ENCODE measurements at regions not wholly inside any gene's neighbourhood (a gene's known extent, or its start where the extent isn't known, plus 50 kb on each side); places are given as distances from the start of the nearest gene placed in this dataset.

- Histone ChIP-seq H3F3A (ENCODE audit: control insufficient read depth, insufficient read depth) (0 out of 2 replicates have a peak, but pooled peaks cover 2% of the 10 kb centered on the region), H3K36me3 (ENCODE audit: control insufficient read depth, low read length) (no peaks in the 10 kb centered on the region), H3K27ac (ENCODE audit: low read depth, low read length) (no peak overlapping the region), H3K4me3 (ENCODE audit: low read length) (no peak overlapping the region), H3K79me2 (ENCODE audit: control insufficient read depth, low read length) (no peaks in the 10 kb centered on the region), H3K9me3 (ENCODE audit: control insufficient read depth, insufficient read depth, low read length) (no peaks in the 10 kb centered on the region), H3K9me2 (replicated peaks; ENCODE audit: control insufficient read depth, low read length) (no peaks in the 10 kb centered on the region), H4K20me1 (ENCODE audit: control insufficient read depth, insufficient read depth, low read depth, low read length) (no peaks in the 10 kb centered on the region), H3K4me1 (ENCODE audit: control insufficient read depth, low read length) (no peaks in the 10 kb centered on the region), H3K27me3 (ENCODE audit: control insufficient read depth, low read length) (no peaks in the 10 kb centered on the region), H3K4me2 (ENCODE audit: low read length) (no peak overlapping the region)
- no peak for TF ChIP-seq EZH2phosphoT487 (IDR thresholded peaks at IDR 0.05; ENCODE audit: borderline replicate concordance, low read length)
- TF ChIP-seq CTCF (IDR thresholded peaks at IDR 0.05; ENCODE audit: low read depth, low read length, poor library complexity, severe bottlenecking): no peak
Measured at GRCh38 chr3:68033867-68034266, 379.5 kb upstream of the SUCLG2 start.

- H3K27me3 ChIP-seq (ENCODE audit: control insufficient read depth, low read length): no peaks in the 10 kb centered on the region
- H4K20me1 ChIP-seq (ENCODE audit: control insufficient read depth, insufficient read depth, low read depth, low read length): no peaks in the 10 kb centered on the region
- no peaks in the 10 kb centered on the region for H3K9me3 ChIP-seq (ENCODE audit: control insufficient read depth, insufficient read depth, low read length)
- H3F3A ChIP-seq (ENCODE audit: control insufficient read depth, insufficient read depth): no peaks in the 10 kb centered on the region
- no peaks in the 10 kb centered on the region for H3K79me2 ChIP-seq (ENCODE audit: control insufficient read depth, low read length)
- no peak for TF ChIP-seq CTCF (IDR thresholded peaks at IDR 0.05; ENCODE audit: low read depth, low read length, poor library complexity, severe bottlenecking)
- no peak overlapping the region for H3K27ac ChIP-seq (ENCODE audit: low read depth, low read length)
- no peaks in the 10 kb centered on the region for H3K36me3 ChIP-seq (ENCODE audit: control insufficient read depth, low read length)
- H3K4me1 ChIP-seq (ENCODE audit: control insufficient read depth, low read length): no peaks in the 10 kb centered on the region
- no peak overlapping the region for H3K4me2 ChIP-seq (ENCODE audit: low read length)
- no peaks in the 10 kb centered on the region for H3K9me2 ChIP-seq (replicated peaks; ENCODE audit: control insufficient read depth, low read length)
- H3K4me3 ChIP-seq (ENCODE audit: low read length): no peak overlapping the region
Measured at GRCh38 chr3:68032209-68032608, 377.8 kb upstream of the SUCLG2 start.

- Histone ChIP-seq H3K9me2 (replicated peaks; ENCODE audit: control insufficient read depth, low read length) (no peaks in the 10 kb centered on the region), H3K79me2 (ENCODE audit: control insufficient read depth, low read length) (no peaks in the 10 kb centered on the region), H4K20me1 (ENCODE audit: control insufficient read depth, insufficient read depth, low read depth, low read length) (no peaks in the 10 kb centered on the region), H3K4me2 (ENCODE audit: low read length) (no peak overlapping the region), H3F3A (ENCODE audit: control insufficient read depth, insufficient read depth) (no peaks in the 10 kb centered on the region), H3K9me3 (ENCODE audit: control insufficient read depth, insufficient read depth, low read length) (no peaks in the 10 kb centered on the region), H3K4me3 (ENCODE audit: low read length) (no peak overlapping the region), H3K27me3 (ENCODE audit: control insufficient read depth, low read length) (no peaks in the 10 kb centered on the region), H3K4me1 (ENCODE audit: control insufficient read depth, low read length) (no peaks in the 10 kb centered on the region), H3K27ac (ENCODE audit: low read depth, low read length) (no peak overlapping the region), H3K36me3 (ENCODE audit: control insufficient read depth, low read length) (no peaks in the 10 kb centered on the region)
- TF ChIP-seq CTCF (IDR thresholded peaks at IDR 0.05; ENCODE audit: low read depth, low read length, poor library complexity, severe bottlenecking): no peak
- no peak for TF ChIP-seq EZH2phosphoT487 (IDR thresholded peaks at IDR 0.05; ENCODE audit: borderline replicate concordance, low read length)
Measured at GRCh38 chr3:68025189-68025588, 370.8 kb upstream of the SUCLG2 start.

GRCh38 chr3:68019876-68020275 lies 365.5 kb upstream of the SUCLG2 start:
- Histone ChIP-seq H3F3A (ENCODE audit: control insufficient read depth, insufficient read depth) (no peaks in the 10 kb centered on the region), H3K9me3 (ENCODE audit: control insufficient read depth, insufficient read depth, low read length) (no peaks in the 10 kb centered on the region), H3K36me3 (ENCODE audit: control insufficient read depth, low read length) (no peaks in the 10 kb centered on the region), H3K27ac (ENCODE audit: low read depth, low read length) (no peak overlapping the region), H3K27me3 (ENCODE audit: control insufficient read depth, low read length) (no peaks in the 10 kb centered on the region), H3K4me3 (ENCODE audit: low read length) (no peak overlapping the region), H3K79me2 (ENCODE audit: control insufficient read depth, low read length) (no peaks in the 10 kb centered on the region), H3K4me2 (ENCODE audit: low read length) (no peak overlapping the region), H3K9me2 (replicated peaks; ENCODE audit: control insufficient read depth, low read length) (no peaks in the 10 kb centered on the region), H3K4me1 (ENCODE audit: control insufficient read depth, low read length) (no peaks in the 10 kb centered on the region), H4K20me1 (ENCODE audit: control insufficient read depth, insufficient read depth, low read depth, low read length) (no peaks in the 10 kb centered on the region)
- no peak for TF ChIP-seq CTCF (IDR thresholded peaks at IDR 0.05; ENCODE audit: low read depth, low read length, poor library complexity, severe bottlenecking)
- TF ChIP-seq EZH2phosphoT487 (IDR thresholded peaks at IDR 0.05; ENCODE audit: borderline replicate concordance, low read length): no peak
